ENCODE measurements at regions not wholly inside any gene's neighbourhood (a gene's known extent, or its start where the extent isn't known, plus 50 kb on each side); places are given as distances from the start of the nearest gene placed in this dataset.

GRCh38 chr4:141511055-141511454 lies 125.3 kb upstream of the IL15 start:
- no TSS peak for BruUV-seq (replicated peaks)
- Histone ChIP-seq H2AFZ (ENCODE audit: low read depth, low read length) (no peak overlapping the region), H3K27ac (ENCODE audit: insufficient read depth, low read depth, low read length) (no peak overlapping the region), H3K9me3 (replicated peaks; ENCODE audit: control insufficient read depth, insufficient read depth, low read length) (no peaks in the 10 kb centered on the region), H3K27me3 (ENCODE audit: control insufficient read depth in 2 of 2, insufficient read depth in 2 of 2, low read length in 2 of 2) (no peaks in the 10 kb centered on the region), H4K20me1 (replicated peaks; ENCODE audit: control insufficient read depth, extremely low read depth, insufficient read depth, low read length) (no peaks in the 10 kb centered on the region), H3K4me2 (ENCODE audit: insufficient read depth, low read length) (no peak overlapping the region), H3K9me1 (replicated peaks; ENCODE audit: control insufficient read depth, extremely low read depth, insufficient read depth, low read length) (no peaks in the 10 kb centered on the region), H3K4me3 (replicated peaks in 1 of 3; ENCODE audit: insufficient read depth in 1 of 3, low read depth in 1 of 3, low read length in 3 of 3) (no peak overlapping the region), H3K36me3 (ENCODE audit: control insufficient read depth in 2 of 2, extremely low read depth in 1 of 2, insufficient read depth in 2 of 2, low read length in 2 of 2) (no peaks in the 10 kb centered on the region), H3K79me2 (ENCODE audit: control insufficient read depth, insufficient read depth, low read length) (no peaks in the 10 kb centered on the region), H3K4me1 (ENCODE audit: control insufficient read depth, extremely low read depth, insufficient read depth, low read length) (no peaks in the 10 kb centered on the region), H3K9ac (replicated peaks; ENCODE audit: extremely low read depth, insufficient read depth, low read length) (no peak overlapping the region)
- FAIRE-seq (no peak), DNase-seq (ENCODE audit: low read depth, low spot score) (no peak)
- POLR2A ChIA-PET: no interaction called here
- dilution Hi-C loops (cut with MboI; ENCODE audit: extremely low pct_ligation_motif_present, low sequenced_read_pairs): no loop called here
- CTCF ChIA-PET: no interaction called here
- TF ChIP-seq CTCF (IDR thresholded peaks at IDR 0.05; ENCODE audit: extremely low read depth in 1 of 2, insufficient read depth in 1 of 2, low read depth in 1 of 2, low read length in 2 of 2) (no peak), FOS (IDR thresholded peaks at IDR 0.05; ENCODE audit: borderline replicate concordance, insufficient read depth, low read length) (no peak), MAX (IDR thresholded peaks at IDR 0.05; ENCODE audit: insufficient read depth, insufficient read length) (no peak), EZH2 (IDR thresholded peaks at IDR 0.05; ENCODE audit: borderline replicate concordance, low read depth, low read length, severe bottlenecking) (no peak)
- intact Hi-C loops (cut with micrococcal nuclease): no loop called here

GRCh38 chr4:141513866-141514265 lies 122.5 kb upstream of the IL15 start:
- no peak for FAIRE-seq

More at GRCh38 chr4:141513866-141514265, 122.5 kb upstream of the IL15 start:
- CTCF ChIA-PET: no interaction called here
- TF ChIP-seq FOS (IDR thresholded peaks at IDR 0.05; ENCODE audit: borderline replicate concordance, insufficient read depth, low read length): no peak
- no peak for TF ChIP-seq JUN (IDR thresholded peaks at IDR 0.05; ENCODE audit: borderline replicate concordance, insufficient read depth, insufficient read length, low read depth)
- no peak for TF ChIP-seq MYC (IDR thresholded peaks at IDR 0.05; ENCODE audit: low read depth, low read length)
- no peak for TF ChIP-seq MAX (IDR thresholded peaks at IDR 0.05; ENCODE audit: insufficient read depth, insufficient read length)
- no peak for TF ChIP-seq POLR2AphosphoS5 (IDR thresholded peaks at IDR 0.05; ENCODE audit: insufficient read depth, low read depth, low read length)
- dilution Hi-C loops (cut with MboI; ENCODE audit: extremely low pct_ligation_motif_present, low sequenced_read_pairs): no loop called here
- no peaks in the 10 kb centered on the region for H3K36me3 ChIP-seq (ENCODE audit: control insufficient read depth in 2 of 2, extremely low read depth in 1 of 2, insufficient read depth in 2 of 2, low read length in 2 of 2)
- H3K27ac ChIP-seq (ENCODE audit: insufficient read depth, low read depth, low read length): no peak overlapping the region
- POLR2A ChIA-PET: no interaction called here
- intact Hi-C loops (cut with micrococcal nuclease): no loop called here
- no peak overlapping the region for H3K4me2 ChIP-seq (ENCODE audit: insufficient read depth, low read length)
- no peaks in the 10 kb centered on the region for H3K9me1 ChIP-seq (replicated peaks; ENCODE audit: control insufficient read depth, extremely low read depth, insufficient read depth, low read length)
- no peaks in the 10 kb centered on the region for H3K4me1 ChIP-seq (ENCODE audit: control insufficient read depth, extremely low read depth, insufficient read depth, low read length)
- H3K9ac ChIP-seq (replicated peaks; ENCODE audit: extremely low read depth, insufficient read depth, low read length): no peak overlapping the region
- no TSS peak for BruUV-seq (replicated peaks)
- no peak for DNase-seq (ENCODE audit: low read depth, low spot score)
- H3K79me2 ChIP-seq (ENCODE audit: control insufficient read depth, insufficient read depth, low read length): no peaks in the 10 kb centered on the region
- no peaks in the 10 kb centered on the region for H3K9me3 ChIP-seq (replicated peaks; ENCODE audit: control insufficient read depth, insufficient read depth, low read length)
- no peak overlapping the region for H3K4me3 ChIP-seq (replicated peaks in 1 of 3; ENCODE audit: insufficient read depth in 1 of 3, low read depth in 1 of 3, low read length in 3 of 3)
- H3K27me3 ChIP-seq (ENCODE audit: control insufficient read depth in 2 of 2, insufficient read depth in 2 of 2, low read length in 2 of 2): no peaks in the 10 kb centered on the region
- H2AFZ ChIP-seq (ENCODE audit: low read depth, low read length): no peak overlapping the region
- H4K20me1 ChIP-seq (replicated peaks; ENCODE audit: control insufficient read depth, extremely low read depth, insufficient read depth, low read length): no peaks in the 10 kb centered on the region
